BE2C (cell line): ENCODE measurements at regions not wholly inside any gene's neighbourhood (a gene's known extent, or its start where the extent isn't known, plus 50 kb on each side); places are given as distances from the start of the nearest gene placed in this dataset.

Source experiments
- DNase-seq: peaks from one replicate; pipeline ENCODE4 v3.0.0-alpha.2; 2020
- H3K27me3 ChIP-seq: fragments of 250-450 bp; sonication (Bioruptor Pico); 2 replicates; pipeline ENCODE4 v1.5.1; 2020; ENCODE audit warnings: mild to moderate bottlenecking
- H3K36me3 ChIP-seq: fragments of 250-450 bp; sonication (Bioruptor Pico); 2 replicates; pipeline ENCODE4 v1.5.1; 2020; ENCODE audit warnings: mild to moderate bottlenecking
- H3K4me1 ChIP-seq: fragments of 250-450 bp; sonication (Bioruptor Pico); 2 replicates; pipeline ENCODE4 v1.5.1; 2020
- H3K4me3 ChIP-seq: 2 replicates; pipeline ENCODE4 v1.5.1; 2011; ENCODE audit warnings: low read depth, low read length
- H3K9me3 ChIP-seq: fragments of 250-450 bp; sonication (Bioruptor Pico); 2 replicates; pipeline ENCODE4 v1.5.1; 2020
- CTCF ChIP-seq: IDR thresholded peaks from 2 replicates; pipeline ENCODE4 v1.5.1; 2012; ENCODE audit warnings: mild to moderate bottlenecking, low read depth, low read length

GRCh38 chr5:2096887-2097505 lies 214.3 kb upstream of the IRX4 start:
- no peak overlapping the region for H3K4me3 ChIP-seq
- H3K9me3 ChIP-seq, result no peaks in the 10 kb centered on the region
- no peak for TF ChIP-seq CTCF
- H3K27me3 ChIP-seq, result no peaks in the 10 kb centered on the region
- no peaks in the 10 kb centered on the region for H3K4me1 ChIP-seq
- no peaks in the 10 kb centered on the region for H3K36me3 ChIP-seq
- no peak for DNase-seq

GRCh38 chr5:2095011-2095410 lies 212.3 kb upstream of the IRX4 start:
- no peak for TF ChIP-seq CTCF
- Histone ChIP-seq H3K4me3 (no peak overlapping the region), H3K27me3 (no peaks in the 10 kb centered on the region), H3K36me3 (no peaks in the 10 kb centered on the region), H3K9me3 (no peaks in the 10 kb centered on the region), H3K4me1 (no peaks in the 10 kb centered on the region)
- DNase-seq, result no peak

- no peak for DNase-seq
- Histone ChIP-seq H3K36me3 (no peaks in the 10 kb centered on the region), H3K4me3 (no peak overlapping the region), H3K9me3 (no peaks in the 10 kb centered on the region), H3K4me1 (no peaks in the 10 kb centered on the region), H3K27me3 (no peaks in the 10 kb centered on the region)
- TF ChIP-seq CTCF, result no peak
These were observed 211.9 kb upstream of the IRX4 start for GRCh38 chr5:2094616-2094995.

GRCh38 chr5:2093859-2094615 lies 211.3 kb upstream of the IRX4 start:
- no peaks in the 10 kb centered on the region for H3K4me1 ChIP-seq
- no peak for DNase-seq
- H3K36me3 ChIP-seq, result no peaks in the 10 kb centered on the region
- no peaks in the 10 kb centered on the region for H3K27me3 ChIP-seq
- H3K4me3 ChIP-seq, result no peak overlapping the region
- no peaks in the 10 kb centered on the region for H3K9me3 ChIP-seq
- TF ChIP-seq CTCF, result no peak

- TF ChIP-seq CTCF, result no peak
- no peaks in the 10 kb centered on the region for H3K4me1 ChIP-seq
- H3K27me3 ChIP-seq, result no peaks in the 10 kb centered on the region
- no peaks in the 10 kb centered on the region for H3K9me3 ChIP-seq
- H3K4me3 ChIP-seq, result no peak overlapping the region
- H3K36me3 ChIP-seq, result no peaks in the 10 kb centered on the region
- no peak for DNase-seq
These were observed 209.2 kb upstream of the IRX4 start for GRCh38 chr5:2091921-2092320.

GRCh38 chr5:2087980-2088379 lies 205.3 kb upstream of the IRX4 start:
- no peaks in the 10 kb centered on the region for H3K4me1 ChIP-seq
- H3K4me3 ChIP-seq, result no peak overlapping the region
- no peak for DNase-seq
- no peak for TF ChIP-seq CTCF
- no peaks in the 10 kb centered on the region for H3K9me3 ChIP-seq
- H3K27me3 ChIP-seq, result no peaks in the 10 kb centered on the region
- H3K36me3 ChIP-seq, result no peaks in the 10 kb centered on the region
